Lung microvascular endothelial cell (primary cell): ENCODE measurements at regions not wholly inside any gene's neighbourhood (a gene's known extent, or its start where the extent isn't known, plus 50 kb on each side); places are given as distances from the start of the nearest gene placed in this dataset.
"Not testable (repeated sequence)": the region's sequence is repeated elsewhere in the genome, so short reads cannot be mapped to it uniquely, and the experiment has no call there.

ENCODE experiments used
- DNase-seq, 2 donors: peaks; one replicate each; pipeline versions ENCODE4 v3.0.0 to v3.0.0-alpha.2; 2010; ENCODE audit warnings: low read depth in 2 of 2

DNA sequence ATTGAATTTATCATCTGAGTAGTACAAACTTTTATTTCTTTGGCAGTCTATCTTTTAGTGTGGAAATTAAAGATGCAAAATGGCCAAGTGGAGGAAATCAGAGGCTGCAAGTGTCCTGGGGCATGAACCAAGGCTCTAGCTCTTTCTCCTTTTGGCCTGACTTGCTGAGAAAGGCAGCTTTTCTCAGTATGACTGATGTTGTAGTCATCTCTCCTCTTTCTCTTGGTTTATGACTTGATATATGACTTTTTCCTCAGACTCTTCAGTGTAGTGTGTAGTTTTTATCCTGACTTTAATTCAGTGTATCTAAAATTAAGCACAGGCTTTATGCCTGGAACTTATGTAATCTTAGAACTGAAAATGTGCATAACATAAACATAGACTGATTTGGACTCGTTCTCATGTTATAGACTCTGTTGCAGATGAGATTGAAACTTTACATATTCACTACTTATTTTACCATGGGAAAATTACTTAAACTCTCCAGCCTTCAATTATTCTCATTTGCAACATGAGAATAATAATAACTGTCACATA is 65.7 kb downstream of the SLITRK5 start:
- no peak for DNase-seq

GRCh38 chr13:87754097-87754496 is 82.9 kb downstream of the SLITRK5 start:
- no peak for DNase-seq

- no peak for DNase-seq
Measured at GRCh38 chr13:87769445-87769844, 98.3 kb downstream of the SLITRK5 start.

DNA sequence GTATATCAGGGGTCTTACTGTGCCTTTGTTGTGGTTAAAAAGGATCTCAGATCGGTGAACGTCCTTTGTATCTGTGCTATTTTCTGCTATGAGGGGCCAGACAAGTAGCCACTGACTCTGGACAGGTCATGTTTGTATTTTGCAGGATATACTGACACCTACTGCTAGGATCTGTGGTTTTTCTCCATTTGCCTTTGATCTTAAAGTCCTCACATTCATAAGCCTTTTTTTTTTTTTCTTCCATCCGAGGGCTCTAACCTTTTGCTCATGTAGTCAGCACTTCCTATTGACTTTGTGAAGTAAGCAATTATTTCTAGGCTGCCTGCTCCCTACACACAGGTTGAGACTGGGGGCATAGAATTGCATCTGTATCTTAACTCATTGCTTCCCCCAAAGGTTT is 106.2 kb downstream of the SLITRK5 start:
- no peak for DNase-seq

GRCh38 chr13:87778128-87778527 is 107.0 kb downstream of the SLITRK5 start:
- DNase-seq = no peak

DNA sequence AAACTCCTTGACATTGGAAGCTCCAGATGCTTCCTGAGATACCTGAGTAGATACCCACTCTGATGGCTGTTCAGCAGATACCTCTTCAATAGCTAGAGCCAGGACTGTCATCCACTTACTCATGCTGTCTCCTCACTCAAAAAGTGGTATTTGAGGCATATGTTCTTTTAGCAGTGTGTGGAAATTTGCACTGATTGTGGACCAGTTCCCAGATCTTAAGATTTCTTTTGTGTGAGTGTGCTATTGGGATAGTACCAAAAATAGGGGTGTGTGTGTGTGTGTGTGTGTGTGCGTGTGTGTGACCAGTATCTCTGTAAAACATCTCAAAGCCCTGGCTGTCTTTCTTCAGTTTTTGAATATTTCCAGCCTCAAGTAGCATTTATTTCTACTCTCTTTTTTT is 108.3 kb downstream of the SLITRK5 start:
- no peak for DNase-seq

- DNase-seq = no peak
Measured at GRCh38 chr13:87783366-87783765, 112.2 kb downstream of the SLITRK5 start.

GRCh38 chr13:87788363-87788762 is 117.2 kb downstream of the SLITRK5 start:
- no peak for DNase-seq

- no peak for DNase-seq
Measured at GRCh38 chr13:87792878-87793277, 121.7 kb downstream of the SLITRK5 start.

DNA sequence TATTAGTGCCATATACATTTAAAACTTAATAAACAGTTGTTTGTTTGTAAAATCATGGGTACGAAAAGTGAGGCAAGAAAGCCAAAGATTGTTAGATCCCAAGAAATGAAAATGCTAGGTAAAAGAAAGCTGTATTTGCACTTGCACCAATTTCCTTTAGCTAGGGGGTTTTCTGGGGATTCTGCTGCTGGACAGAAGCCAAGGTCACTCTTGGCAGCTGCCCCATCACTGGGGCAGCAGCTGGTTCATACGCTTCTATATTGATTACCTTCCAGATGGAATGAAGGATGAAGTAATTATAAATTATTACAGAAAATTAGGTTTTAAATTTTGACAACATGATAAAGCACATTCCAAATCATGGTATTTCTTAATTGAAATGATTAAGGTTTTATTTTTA is 127.4 kb downstream of the SLITRK5 start:
- DNase-seq = no peak

GRCh38 chr13:87810391-87810801 is 139.2 kb downstream of the SLITRK5 start:
- no peak for DNase-seq

DNA sequence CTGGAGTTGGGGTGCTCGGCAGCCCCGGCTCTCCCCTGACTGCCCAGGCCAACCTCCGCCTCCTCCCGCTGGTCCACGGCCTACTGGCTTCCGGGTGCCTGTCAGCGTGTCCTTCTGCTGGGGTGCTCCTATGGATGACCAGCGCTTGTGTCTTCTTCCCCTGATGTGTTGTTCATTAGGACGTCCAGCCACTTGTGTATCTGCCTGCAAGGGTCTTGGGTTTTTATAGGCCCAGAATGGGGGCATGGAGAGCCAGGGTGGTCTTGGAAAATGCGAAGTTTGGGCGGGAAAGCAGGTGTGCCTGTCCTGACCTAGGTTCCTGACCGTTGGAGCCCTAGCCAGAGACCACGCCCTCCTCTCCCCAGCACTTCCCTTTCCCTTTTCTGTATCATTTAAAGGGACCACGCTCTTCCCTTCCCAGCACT is 139.8 kb downstream of the SLITRK5 start:
- no peak for DNase-seq

DNA sequence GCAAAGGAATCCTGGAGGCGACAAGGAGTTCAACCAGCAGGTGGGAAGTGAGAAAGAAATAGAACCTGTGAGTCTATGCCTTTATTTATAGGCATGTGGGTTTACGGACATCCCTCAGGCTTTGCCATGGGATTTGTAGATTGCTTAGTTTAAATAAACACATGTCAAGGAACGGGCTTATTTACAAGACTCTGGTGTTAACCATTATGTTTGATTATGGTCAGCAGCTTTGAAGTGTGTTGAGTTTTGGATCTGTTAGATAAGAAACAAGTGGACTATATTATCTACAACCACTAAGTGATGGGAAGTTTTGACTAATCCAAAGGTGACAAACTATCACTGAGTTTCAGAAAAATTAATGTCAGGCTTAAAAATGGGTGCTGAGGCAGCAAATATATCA is 143.2 kb downstream of the SLITRK5 start:
- DNase-seq = no peak

DNA sequence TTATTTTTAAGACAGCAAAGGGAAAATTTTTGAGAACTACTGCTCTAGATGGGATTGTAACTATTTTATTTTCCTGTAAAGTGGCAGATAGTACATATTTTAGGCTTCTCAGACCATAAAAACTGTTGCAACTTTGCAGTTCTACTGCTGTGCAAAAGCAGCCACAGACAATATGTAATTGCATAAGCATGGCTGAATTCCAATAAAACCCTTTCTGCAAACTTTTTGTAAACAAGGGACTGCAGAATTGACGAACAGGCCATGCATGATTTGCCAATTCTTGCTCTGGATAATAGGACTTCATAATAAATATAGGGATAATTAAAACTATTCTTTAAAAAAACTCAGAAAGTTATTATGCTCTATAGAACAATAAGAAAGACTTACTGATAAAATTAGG is 149.1 kb downstream of the SLITRK5 start:
- no peak for DNase-seq

- DNase-seq = no peak
Measured at GRCh38 chr13:87821512-87821911, 150.3 kb downstream of the SLITRK5 start.

- DNase-seq = not testable (repeated sequence)
Measured at GRCh38 chr13:87826301-87826700, 155.1 kb downstream of the SLITRK5 start.

GRCh38 chr13:87827479-87827878 is 156.3 kb downstream of the SLITRK5 start:
- no peak for DNase-seq

- no peak for DNase-seq
Measured at GRCh38 chr13:87837522-87837921, 166.4 kb downstream of the SLITRK5 start.

DNA sequence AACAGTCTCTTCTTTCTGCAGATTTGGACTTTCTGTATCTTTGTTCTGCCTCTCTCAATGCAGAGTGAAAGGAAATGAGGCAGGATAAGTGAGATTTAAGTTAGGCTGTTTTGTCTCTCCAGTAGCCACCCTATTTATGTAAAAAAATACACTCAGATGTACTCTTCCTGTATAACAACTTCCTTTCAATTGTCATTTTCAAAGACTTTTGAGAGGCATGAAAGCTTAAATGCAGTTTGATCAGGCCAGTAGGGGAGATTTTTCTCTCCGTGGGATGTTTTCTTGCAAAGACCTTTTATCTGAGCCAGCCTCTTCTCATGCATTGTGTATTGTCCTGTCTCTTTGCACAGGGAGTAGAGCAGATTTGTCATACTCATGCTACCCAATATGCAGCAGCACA is 166.8 kb downstream of the SLITRK5 start:
- DNase-seq = no peak

DNA sequence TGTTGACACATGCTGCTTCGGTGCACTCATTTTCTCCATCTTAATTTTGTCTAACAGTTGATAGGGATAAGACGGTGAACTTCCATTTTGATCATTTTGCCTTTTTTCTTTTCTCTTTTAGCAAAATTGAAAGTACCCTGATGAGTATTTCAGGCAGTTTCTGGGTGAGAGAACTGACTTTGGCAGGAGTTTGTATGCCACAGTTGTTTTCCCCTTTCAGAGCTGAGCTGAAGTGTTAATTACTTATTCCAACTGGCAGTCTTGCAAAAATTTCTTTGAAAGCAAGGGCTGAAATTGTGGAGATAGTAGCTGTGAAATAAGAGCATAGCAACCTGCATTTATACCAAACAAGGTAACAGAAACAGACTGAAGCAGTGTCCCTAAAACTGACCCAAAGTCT is 180.2 kb downstream of the SLITRK5 start:
- no peak for DNase-seq

GRCh38 chr13:87855553-87855952 is 184.4 kb downstream of the SLITRK5 start:
- DNase-seq = no peak

DNA sequence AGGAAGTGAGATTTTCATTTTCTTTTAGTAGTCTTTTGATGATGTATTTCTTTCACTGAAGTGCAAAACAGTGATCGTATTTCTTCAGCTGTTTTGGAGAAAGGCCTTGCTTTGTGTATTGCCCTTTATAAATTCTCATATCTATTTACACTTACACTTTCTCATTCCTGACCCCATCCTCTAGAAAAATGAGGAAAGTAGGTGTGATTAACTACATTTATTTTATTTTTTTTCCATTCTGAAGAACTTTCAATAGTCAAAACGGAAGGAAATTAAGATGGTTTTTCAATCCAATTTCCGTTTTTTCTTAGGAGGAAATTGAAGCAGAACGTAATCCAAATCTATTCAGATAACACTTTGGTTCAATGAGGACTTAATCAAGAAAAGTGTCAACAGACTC is 188.1 kb downstream of the SLITRK5 start:
- DNase-seq = no peak

- no peak for DNase-seq
Measured at GRCh38 chr13:87867426-87867825, 196.3 kb downstream of the SLITRK5 start.

GRCh38 chr13:87868731-87869130 is 197.6 kb downstream of the SLITRK5 start:
- DNase-seq = no peak
